ENCODE measurements at regions not wholly inside any gene's neighbourhood (a gene's known extent, or its start where the extent isn't known, plus 50 kb on each side); places are given as distances from the start of the nearest gene placed in this dataset.
A peak's percentile ranks its signal among the peaks of the same experiment; 100 is the strongest.

GRCh38 chr6:12525276-12525675, 191.3 kb upstream of the PHACTR1 start:
- H3K4me3 Mint-ChIP-seq (ENCODE audit: unreplicated experiment) = no peak overlapping the region
- peaks cover 6% of the 10 kb centered on the region for H3K9me3 Mint-ChIP-seq (ENCODE audit: unreplicated experiment)
- H3K4me1 Mint-ChIP-seq (ENCODE audit: low read depth, unreplicated experiment) = peaks cover 20% of the 10 kb centered on the region
- Histone ChIP-seq H3K4me2 (ENCODE audit: low read length) (no peak overlapping the region), H4K20me1 (ENCODE audit: insufficient read depth, low read length) (no peaks in the 10 kb centered on the region), H3K27me3 (ENCODE audit: insufficient read depth, low read length) (no peaks in the 10 kb centered on the region), H3K4me3 (ENCODE audit: insufficient read depth, low read depth, low read length) (no peak overlapping the region), H3K79me2 (ENCODE audit: insufficient read depth, low read length) (no peaks in the 10 kb centered on the region), H3K9me3 (ENCODE audit: insufficient read depth, low read depth, low read length) (peaks cover 8% of the 10 kb centered on the region), H3K9ac (ENCODE audit: low read length) (no peak overlapping the region), H3K27ac (ENCODE audit: low read depth, low read length) (no peak overlapping the region), H3K4me1 (ENCODE audit: insufficient read depth, low read length) (peaks cover 4% of the 10 kb centered on the region), H2AFZ (ENCODE audit: low read depth, low read length) (no peak overlapping the region), H3K36me3 (ENCODE audit: insufficient read depth, low read length) (no peaks in the 10 kb centered on the region)
- no peak for TF ChIP-seq CTCF (IDR thresholded peaks at IDR 0.05; ENCODE audit: insufficient read depth, low read depth, low read length)
- no peak for TF ChIP-seq EZH2 (IDR thresholded peaks at IDR 0.05; ENCODE audit: insufficient read depth, low read length)
- H3K27me3 Mint-ChIP-seq (ENCODE audit: low read depth, unreplicated experiment) = no peaks in the 10 kb centered on the region
- DNase-seq (ENCODE audit: low read depth) = no peak
- no peak for FAIRE-seq
- no peak overlapping the region for H3K27ac Mint-ChIP-seq (ENCODE audit: unreplicated experiment)
- peaks cover 2% of the 10 kb centered on the region for H3K36me3 Mint-ChIP-seq (ENCODE audit: low read depth, unreplicated experiment)

GRCh38 chr6:12527339-12527738, 189.2 kb upstream of the PHACTR1 start:
- no peak overlapping the region for H3K9ac ChIP-seq (ENCODE audit: low read length)
- no peak for TF ChIP-seq CTCF (IDR thresholded peaks at IDR 0.05; ENCODE audit: insufficient read depth, low read depth, low read length)
- TF ChIP-seq EZH2 (IDR thresholded peaks at IDR 0.05; ENCODE audit: insufficient read depth, low read length) = no peak
- FAIRE-seq (no peak), DNase-seq (ENCODE audit: low read depth) (peak; percentile 43)
- H3K9me3 Mint-ChIP-seq (ENCODE audit: unreplicated experiment) = peaks cover 6% of the 10 kb centered on the region
- H3K9me3 ChIP-seq (ENCODE audit: insufficient read depth, low read depth, low read length) = peaks cover 8% of the 10 kb centered on the region
- no peaks in the 10 kb centered on the region for H3K27me3 Mint-ChIP-seq (ENCODE audit: low read depth, unreplicated experiment)
- H3K4me1 Mint-ChIP-seq (ENCODE audit: low read depth, unreplicated experiment) = peaks cover 13% of the 10 kb centered on the region
- H3K4me3 ChIP-seq (ENCODE audit: insufficient read depth, low read depth, low read length) = no peak overlapping the region
- H2AFZ ChIP-seq (ENCODE audit: low read depth, low read length) = no peak overlapping the region
- H3K36me3 Mint-ChIP-seq (ENCODE audit: low read depth, unreplicated experiment) = peaks cover 2% of the 10 kb centered on the region
- H4K20me1 ChIP-seq (ENCODE audit: insufficient read depth, low read length) = no peaks in the 10 kb centered on the region
- no peak overlapping the region for H3K27ac ChIP-seq (ENCODE audit: low read depth, low read length)
- H3K4me3 Mint-ChIP-seq (ENCODE audit: unreplicated experiment) = no peak overlapping the region
- H3K27ac Mint-ChIP-seq (ENCODE audit: unreplicated experiment) = no peak overlapping the region
- H3K36me3 ChIP-seq (ENCODE audit: insufficient read depth, low read length) = no peaks in the 10 kb centered on the region
- H3K4me2 ChIP-seq (ENCODE audit: low read length) = no peak overlapping the region
- H3K79me2 ChIP-seq (ENCODE audit: insufficient read depth, low read length) = no peaks in the 10 kb centered on the region
- no peaks in the 10 kb centered on the region for H3K27me3 ChIP-seq (ENCODE audit: insufficient read depth, low read length)
- H3K4me1 ChIP-seq (ENCODE audit: insufficient read depth, low read length) = peaks cover 2% of the 10 kb centered on the region

- Histone ChIP-seq H3K4me3 (ENCODE audit: insufficient read depth, low read depth, low read length) (no peak overlapping the region), H3K9ac (ENCODE audit: low read length) (no peak overlapping the region), H3K9me3 (ENCODE audit: insufficient read depth, low read depth, low read length) (peaks cover 8% of the 10 kb centered on the region), H3K27me3 (ENCODE audit: insufficient read depth, low read length) (no peaks in the 10 kb centered on the region), H3K79me2 (ENCODE audit: insufficient read depth, low read length) (no peaks in the 10 kb centered on the region), H3K27ac (ENCODE audit: low read depth, low read length) (no peak overlapping the region), H3K36me3 (ENCODE audit: insufficient read depth, low read length) (no peaks in the 10 kb centered on the region), H2AFZ (ENCODE audit: low read depth, low read length) (no peak overlapping the region), H4K20me1 (ENCODE audit: insufficient read depth, low read length) (no peaks in the 10 kb centered on the region), H3K4me1 (ENCODE audit: insufficient read depth, low read length) (no peaks in the 10 kb centered on the region), H3K4me2 (ENCODE audit: low read length) (no peak overlapping the region)
- Mint-ChIP-seq H3K9me3 (ENCODE audit: unreplicated experiment) (peaks cover 6% of the 10 kb centered on the region), H3K4me3 (ENCODE audit: unreplicated experiment) (no peak overlapping the region), H3K27ac (ENCODE audit: unreplicated experiment) (no peak overlapping the region), H3K4me1 (ENCODE audit: low read depth, unreplicated experiment) (peaks cover 5% of the 10 kb centered on the region), H3K36me3 (ENCODE audit: low read depth, unreplicated experiment) (peaks cover 2% of the 10 kb centered on the region), H3K27me3 (ENCODE audit: low read depth, unreplicated experiment) (no peaks in the 10 kb centered on the region)
- TF ChIP-seq CTCF (IDR thresholded peaks at IDR 0.05; ENCODE audit: insufficient read depth, low read depth, low read length) (no peak), EZH2 (IDR thresholded peaks at IDR 0.05; ENCODE audit: insufficient read depth, low read length) (no peak)
- DNase-seq (ENCODE audit: low read depth) = no peak
- no peak for FAIRE-seq
Measured at GRCh38 chr6:12528136-12528535, 188.4 kb upstream of the PHACTR1 start.

Data from astrocyte (in vitro differentiated cells and primary cell).